BLaER1 treated with 17β-estradiol and CSF1 and Interleukin-3, amounts not matched to agents 10 nM and 100 nM (cell line): ENCODE measurements at regions not wholly inside any gene's neighbourhood (a gene's known extent, or its start where the extent isn't known, plus 50 kb on each side); places are given as distances from the start of the nearest gene placed in this dataset.
"Not testable (repeated sequence)": the region's sequence is repeated elsewhere in the genome, so short reads cannot be mapped to it uniquely, and the experiment has no call there.

Experiments
- H3K27ac ChIP-seq, 11 experiments: shearing (Covaris generic); formaldehyde crosslinking; 2 replicates each; pipeline ENCODE4 v1.8.1; 2022
- H3K27me3 ChIP-seq, 11 experiments: shearing (Covaris generic); formaldehyde crosslinking; 2 replicates each; pipeline ENCODE4 v1.8.1; 2022
- H3K36me3 ChIP-seq, 11 experiments: shearing (Covaris generic); formaldehyde crosslinking; 2 replicates each; pipeline ENCODE4 v1.8.1; 2022
- H3K4me1 ChIP-seq, 10 experiments: shearing (Covaris generic); formaldehyde crosslinking; 2 replicates each; pipeline ENCODE4 v1.8.1; 2022
- H3K4me2 ChIP-seq, 11 experiments: shearing (Covaris generic); formaldehyde crosslinking; 2 replicates each; pipeline ENCODE4 v1.8.1; 2022
- H3K4me3 ChIP-seq, 10 experiments: shearing (Covaris generic); formaldehyde crosslinking; 2 replicates each; pipeline ENCODE4 v1.8.1; 2022
- H3K9ac ChIP-seq, 11 experiments: shearing (Covaris generic); formaldehyde crosslinking; 2 replicates each; pipeline ENCODE4 v1.8.1; 2022
- H3K9me3 ChIP-seq, 11 experiments: shearing (Covaris generic); formaldehyde crosslinking; replicated peaks in 1 of 11; 2 replicates each; pipeline ENCODE4 v1.8.1; 2022
- H4K20me1 ChIP-seq, 11 experiments: shearing (Covaris generic); formaldehyde crosslinking; 2 replicates each; pipeline ENCODE4 v1.8.1; 2022
- Cebpa-rat ChIP-seq, 11 experiments: shearing (Covaris generic); IDR thresholded peaks; 2 replicates each; pipeline ENCODE4 v1.8.1; 2022

DNA sequence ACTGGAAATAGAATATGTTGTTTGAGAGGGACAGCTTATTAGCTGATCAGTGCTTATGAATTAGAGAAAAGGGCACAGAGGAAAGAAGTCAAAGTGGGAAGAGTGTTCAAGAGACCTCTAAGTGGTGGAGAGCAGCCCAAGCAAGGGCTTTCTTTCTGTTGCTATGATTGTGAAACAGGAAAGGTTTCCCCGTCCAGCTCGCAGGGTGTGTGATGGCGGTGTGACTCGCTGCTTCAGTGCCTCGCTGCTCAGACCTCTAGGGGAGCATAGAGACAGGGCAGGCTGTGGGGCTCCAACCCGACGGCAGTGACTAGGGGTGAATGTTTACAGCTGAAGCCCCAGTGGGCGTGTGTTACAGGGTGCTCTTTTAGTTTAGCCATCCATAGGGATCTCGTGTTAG is 166.5 kb upstream of the COPS8 start:
- H3K4me1 ChIP-seq = peaks cover 11 to 49% (median 41%) of the 10 kb centered on the region in 10 experiments
- H3K4me2 ChIP-seq = peak overlapping the region; percentile 26 to 75 (median 59); a peak in 20 of 22 replicates
- H3K9ac ChIP-seq = peak overlapping the region in 1 of 11 experiments; percentile 8; a peak in 2 of 22 replicates
- no peaks in the 10 kb centered on the region for H3K27me3 ChIP-seq
- H3K27ac ChIP-seq = peak overlapping the region in 9 of 11 experiments; percentile 8 to 66 (median 42); a peak in 14 of 22 replicates
- no peak overlapping the region for H3K4me3 ChIP-seq
- peaks cover 0 to 10% (median 4%) of the 10 kb centered on the region in 11 experiments; a peak in 7 of 22 replicates for H3K9me3 ChIP-seq
- TF ChIP-seq Cebpa-rat (IDR thresholded peaks at IDR 0.05) = peak in 8 of 11 experiments; percentile 17 to 58 (median 39); a peak in 7 of 22 replicates
- H3K36me3 ChIP-seq = no peaks in the 10 kb centered on the region
- no peaks in the 10 kb centered on the region for H4K20me1 ChIP-seq

GRCh38 chr2:236919801-236920379 is 165.8 kb upstream of the COPS8 start:
- Histone ChIP-seq H3K4me1 (peaks cover 11 to 42% (median 38%) of the 10 kb centered on the region in 10 experiments), H3K4me2 (peak overlapping the region in 10 of 11 experiments; percentile 30 to 75 (median 61); a peak in 19 of 22 replicates), H3K9me3 (peaks cover 0 to 10% (median 4%) of the 10 kb centered on the region in 11 experiments; a peak in 7 of 22 replicates), H3K27ac (peak overlapping the region in 8 of 11 experiments; percentile 8 to 66 (median 42); a peak in 11 of 22 replicates)
- H3K4me3 ChIP-seq, H3K9ac ChIP-seq, H3K36me3 ChIP-seq, H4K20me1 ChIP-seq, H3K27me3 ChIP-seq: not testable (repeated sequence)

DNA sequence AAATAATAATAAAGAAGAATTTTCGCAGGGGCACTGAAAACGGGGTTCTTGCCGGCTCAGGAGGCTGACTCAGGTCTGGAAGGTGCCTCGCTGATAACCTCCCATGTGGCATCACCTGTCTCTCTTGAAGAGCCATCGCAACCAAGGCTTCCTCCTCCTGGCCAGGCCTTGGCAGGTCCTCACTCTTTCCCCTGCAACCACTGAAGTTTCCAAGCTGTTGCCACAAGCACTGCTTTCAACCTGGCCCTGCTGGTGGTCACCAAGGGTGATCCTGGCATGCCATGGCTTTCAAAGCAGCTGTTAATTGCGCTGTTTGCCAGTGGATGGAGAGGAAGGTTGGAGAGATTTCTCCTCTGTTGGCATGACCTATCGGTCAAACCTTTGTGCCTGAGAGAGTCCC is 163.6 kb upstream of the COPS8 start:
- no peak for TF ChIP-seq Cebpa-rat (IDR thresholded peaks at IDR 0.05)
- Histone ChIP-seq H3K9me3 (peaks cover 0 to 10% (median 4%) of the 10 kb centered on the region in 11 experiments; a peak in 5 of 22 replicates), H3K36me3 (no peaks in the 10 kb centered on the region), H3K4me1 (peaks cover 11 to 23% (median 20%) of the 10 kb centered on the region in 10 experiments), H3K27ac (no peak overlapping the region), H3K4me2 (no peak overlapping the region), H4K20me1 (no peaks in the 10 kb centered on the region), H3K9ac (no peak overlapping the region), H3K27me3 (no peaks in the 10 kb centered on the region), H3K4me3 (no peak overlapping the region)

DNA sequence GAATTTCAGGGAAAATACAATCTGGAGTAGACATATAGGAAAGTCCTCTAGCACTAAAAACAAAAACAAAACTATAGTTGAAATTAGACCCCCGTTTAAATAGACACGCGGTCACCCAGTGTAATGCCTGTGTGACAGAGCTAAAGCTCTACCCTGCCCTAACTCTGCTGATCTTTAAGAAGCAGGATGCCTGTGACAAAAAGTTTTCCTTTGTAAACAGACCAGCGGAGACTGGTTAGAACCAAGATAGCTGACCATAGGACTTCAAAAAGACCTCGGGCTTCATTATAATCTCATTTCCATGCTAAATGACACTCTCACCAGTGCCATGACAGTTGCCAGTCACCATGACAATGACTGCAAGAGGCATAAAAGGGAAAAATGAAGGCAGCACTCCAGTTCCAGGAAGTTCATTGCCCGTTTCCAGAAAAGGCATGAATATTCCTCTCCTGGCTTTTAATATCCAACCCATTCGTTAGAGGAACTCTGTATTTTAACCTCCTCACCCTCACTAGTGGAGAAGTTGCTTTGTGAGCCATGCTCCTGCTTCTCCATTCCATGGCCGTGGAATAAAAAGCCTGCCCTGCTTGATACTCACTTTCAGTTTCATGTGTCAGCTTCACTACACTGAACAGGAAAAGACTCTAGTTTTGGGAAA is 157.2 kb upstream of the COPS8 start:
- H3K36me3 ChIP-seq = no peaks in the 10 kb centered on the region
- H3K4me1 ChIP-seq = peaks cover 11 to 24% (median 12%) of the 10 kb centered on the region in 10 experiments; a peak in 18 of 20 replicates
- H3K9me3 ChIP-seq = no peaks in the 10 kb centered on the region
- peak overlapping the region in 6 of 11 experiments; percentile 27 to 56 (median 34); a peak in 10 of 22 replicates for H3K9ac ChIP-seq
- no peak for TF ChIP-seq Cebpa-rat (IDR thresholded peaks at IDR 0.05)
- H3K4me3 ChIP-seq = peak overlapping the region in 8 of 10 experiments; percentile 7 to 48 (median 30); a peak in 6 of 20 replicates
- no peaks in the 10 kb centered on the region for H3K27me3 ChIP-seq
- peak overlapping the region; percentile 3 to 73 (median 59); a peak in 19 of 22 replicates for H3K27ac ChIP-seq
- no peaks in the 10 kb centered on the region for H4K20me1 ChIP-seq
- H3K4me2 ChIP-seq = peak overlapping the region; percentile 58 to 84 (median 74)

DNA sequence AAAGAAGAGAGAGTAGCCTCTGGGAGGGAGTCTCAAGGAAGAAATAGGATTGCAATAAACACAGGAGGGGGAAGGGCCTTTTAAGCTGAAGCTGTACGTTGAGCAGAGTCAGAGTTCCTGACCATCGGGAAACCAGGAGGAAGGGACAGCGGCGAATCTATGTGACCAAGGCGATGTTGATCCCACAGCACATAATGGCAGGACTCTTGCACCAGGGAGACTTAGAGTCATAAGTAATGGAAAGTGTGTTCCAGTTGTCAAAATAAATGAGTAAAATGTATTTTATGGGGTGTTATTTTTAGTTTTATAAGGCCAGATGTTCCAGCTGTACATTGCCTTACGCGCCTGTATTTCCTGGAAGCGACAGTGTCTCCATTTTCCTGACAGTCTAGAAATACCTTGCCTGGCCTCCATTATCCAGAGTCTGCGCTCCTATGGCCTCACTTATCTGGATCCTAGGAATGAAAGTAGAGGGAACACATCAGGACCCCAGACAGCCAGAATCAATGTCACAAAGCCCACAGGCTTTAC is 152.8 kb upstream of the COPS8 start:
- H3K27ac ChIP-seq = no peak overlapping the region
- no peak for TF ChIP-seq Cebpa-rat (IDR thresholded peaks at IDR 0.05)
- H3K4me2 ChIP-seq = no peak overlapping the region
- H3K27me3 ChIP-seq = no peaks in the 10 kb centered on the region
- no peaks in the 10 kb centered on the region for H4K20me1 ChIP-seq
- H3K9ac ChIP-seq = no peak overlapping the region
- no peak overlapping the region for H3K4me3 ChIP-seq
- H3K36me3 ChIP-seq = no peaks in the 10 kb centered on the region
- peaks cover 11 to 21% (median 14%) of the 10 kb centered on the region in 10 experiments for H3K4me1 ChIP-seq
- no peaks in the 10 kb centered on the region for H3K9me3 ChIP-seq

- Histone ChIP-seq H3K36me3 (no peaks in the 10 kb centered on the region), H3K27me3 (no peaks in the 10 kb centered on the region), H3K4me2 (no peak overlapping the region), H4K20me1 (no peaks in the 10 kb centered on the region), H3K9ac (no peak overlapping the region), H3K27ac (no peak overlapping the region), H3K4me1 (peaks cover 10 to 22% (median 14%) of the 10 kb centered on the region in 10 experiments), H3K9me3 (no peaks in the 10 kb centered on the region), H3K4me3 (no peak overlapping the region)
- no peak for TF ChIP-seq Cebpa-rat (IDR thresholded peaks at IDR 0.05)
Observed at GRCh38 chr2:236934166-236934565, 151.5 kb upstream of the COPS8 start.

- Histone ChIP-seq H3K9ac (no peak overlapping the region), H3K9me3 (no peaks in the 10 kb centered on the region), H3K27ac (no peak overlapping the region), H3K4me1 (peaks cover 9 to 19% (median 11%) of the 10 kb centered on the region in 10 experiments; a peak in 19 of 20 replicates), H4K20me1 (no peaks in the 10 kb centered on the region), H3K36me3 (no peaks in the 10 kb centered on the region), H3K4me2 (no peak overlapping the region), H3K4me3 (no peak overlapping the region), H3K27me3 (no peaks in the 10 kb centered on the region)
- no peak for TF ChIP-seq Cebpa-rat (IDR thresholded peaks at IDR 0.05)
Observed at GRCh38 chr2:236934656-236935055, 151.0 kb upstream of the COPS8 start.

DNA sequence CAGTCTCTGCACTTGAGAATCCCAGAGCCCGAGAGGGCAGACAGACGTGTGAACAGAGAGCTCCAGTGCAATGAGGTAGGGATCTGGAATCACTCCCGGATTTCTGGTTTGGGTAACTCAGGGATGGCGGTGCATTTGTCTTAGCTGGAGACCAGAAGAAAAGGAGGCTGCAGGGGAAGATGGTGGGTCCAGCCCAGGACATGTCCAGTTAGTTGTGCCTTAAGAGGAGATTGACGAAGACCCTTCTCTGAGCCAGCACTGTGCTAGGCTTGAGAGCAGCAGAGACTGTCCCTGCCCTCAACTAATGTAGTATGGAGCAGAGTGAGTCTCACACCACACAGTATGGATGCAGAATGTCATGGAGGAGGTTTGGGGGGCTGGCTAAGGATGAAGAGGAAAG is 150.6 kb upstream of the COPS8 start:
- no peak overlapping the region for H3K4me3 ChIP-seq

More for the DNA sequence above, 150.6 kb upstream of the COPS8 start:
- Histone ChIP-seq H3K36me3 (no peaks in the 10 kb centered on the region), H4K20me1 (no peaks in the 10 kb centered on the region), H3K9me3 (no peaks in the 10 kb centered on the region), H3K27ac (no peak overlapping the region), H3K4me1 (peaks cover 9 to 19% (median 11%) of the 10 kb centered on the region in 10 experiments; a peak in 19 of 20 replicates), H3K27me3 (no peaks in the 10 kb centered on the region), H3K4me2 (no peak overlapping the region), H3K9ac (no peak overlapping the region)
- TF ChIP-seq Cebpa-rat (IDR thresholded peaks at IDR 0.05) = no peak
